Ammon's horn (tissue), 1 donor: ENCODE measurements at regions not wholly inside any gene's neighbourhood (a gene's known extent, or its start where the extent isn't known, plus 50 kb on each side); places are given as distances from the start of the nearest gene placed in this dataset.
A peak's percentile ranks its signal among the peaks of the same experiment; 100 is the strongest.
"Not testable (repeated sequence)": the region's sequence is repeated elsewhere in the genome, so short reads cannot be mapped to it uniquely, and the experiment has no call there.

Experiments
- DNase-seq: peaks from one replicate; pipeline ENCODE4 v3.0.0-alpha.2; 2016; ENCODE audit warnings: low spot score

DNA sequence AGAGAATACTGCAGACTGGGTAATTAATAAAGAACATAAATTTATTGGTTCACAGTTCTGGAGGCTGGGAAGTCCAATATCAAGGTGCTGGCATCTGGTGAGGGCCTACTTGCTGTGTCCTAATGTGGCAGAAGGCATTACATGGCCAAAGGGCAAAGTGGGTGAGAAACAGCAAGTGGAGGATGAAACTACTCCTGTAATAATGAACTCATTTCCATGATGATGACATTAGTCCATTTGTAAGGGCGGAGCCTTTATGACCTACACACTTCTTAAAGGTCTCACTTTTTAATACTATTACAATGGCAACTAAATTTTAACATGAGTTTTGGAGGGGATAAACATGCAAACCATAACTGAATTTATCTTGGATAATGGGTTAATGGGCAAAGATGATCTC lies 139.6 kb upstream of the SGO1 start:
- no peak for DNase-seq

DNA sequence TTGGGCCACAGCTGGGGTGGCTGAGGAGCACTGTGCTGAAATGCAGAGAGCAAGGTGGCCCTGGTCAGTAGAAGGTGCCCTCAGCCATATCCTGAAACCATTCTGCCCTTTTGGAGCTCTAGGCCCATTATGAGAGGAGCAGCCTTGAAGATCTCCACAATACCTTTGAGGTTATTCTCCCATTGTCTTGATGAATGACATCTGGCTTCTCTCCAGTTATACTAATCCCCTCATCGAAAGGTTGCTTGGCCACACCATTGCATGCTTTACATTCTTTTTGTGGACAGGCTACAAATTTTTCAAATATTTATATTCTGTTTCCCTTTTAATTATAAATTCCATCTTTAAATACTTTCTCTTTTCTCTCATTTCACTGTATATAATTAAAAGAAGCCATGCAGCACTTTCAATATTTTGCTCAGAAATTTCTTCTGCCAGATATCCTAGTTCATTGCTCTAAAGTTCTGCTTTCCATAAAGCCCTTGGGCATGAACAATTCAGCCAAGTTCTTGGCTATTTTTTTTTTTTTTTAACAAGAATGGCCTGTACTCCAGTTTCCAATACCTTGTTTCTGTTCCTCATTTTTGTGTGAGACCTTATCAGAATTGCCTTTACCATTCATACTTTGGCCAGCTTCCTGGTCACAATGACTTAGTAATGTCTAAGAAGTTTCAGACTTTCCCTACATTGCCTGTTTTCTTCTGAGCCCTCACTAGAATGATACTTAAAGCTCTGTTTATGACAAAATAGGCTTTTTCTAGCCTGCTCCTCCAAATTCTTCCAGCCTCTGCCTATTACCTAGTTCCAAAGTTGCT lies 138.9 kb upstream of the SGO1 start:
- no peak for DNase-seq

DNA sequence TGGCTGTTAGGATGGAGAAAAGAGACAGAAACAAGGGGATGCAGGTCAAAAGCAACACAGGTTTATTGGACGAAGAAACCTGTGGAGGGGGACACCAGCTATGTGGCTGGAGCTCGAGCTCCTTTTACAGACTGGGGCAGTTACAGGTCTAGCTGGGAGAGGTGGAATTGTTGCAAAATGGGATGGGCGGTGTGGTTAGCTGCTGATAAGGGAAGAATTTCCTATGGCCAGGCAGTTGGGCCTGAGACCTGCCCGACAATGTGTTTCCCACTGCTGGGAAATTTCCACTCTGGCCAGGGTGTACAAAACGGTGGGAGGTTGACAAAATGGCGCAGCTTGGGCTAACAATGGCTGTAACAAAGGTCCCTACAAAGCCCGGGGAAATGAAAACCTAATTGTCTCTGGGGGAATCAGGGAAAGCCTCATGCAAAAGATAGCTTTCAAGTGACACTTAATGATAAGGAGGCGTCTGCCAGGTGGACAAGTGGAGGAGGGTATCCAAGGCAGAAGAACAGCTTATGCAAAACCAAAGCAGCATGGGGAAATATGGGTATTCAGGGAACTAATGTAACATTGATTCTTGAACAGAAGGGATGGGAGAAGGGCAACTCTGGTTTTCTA lies 137.4 kb upstream of the SGO1 start:
- DNase-seq = no peak

DNA sequence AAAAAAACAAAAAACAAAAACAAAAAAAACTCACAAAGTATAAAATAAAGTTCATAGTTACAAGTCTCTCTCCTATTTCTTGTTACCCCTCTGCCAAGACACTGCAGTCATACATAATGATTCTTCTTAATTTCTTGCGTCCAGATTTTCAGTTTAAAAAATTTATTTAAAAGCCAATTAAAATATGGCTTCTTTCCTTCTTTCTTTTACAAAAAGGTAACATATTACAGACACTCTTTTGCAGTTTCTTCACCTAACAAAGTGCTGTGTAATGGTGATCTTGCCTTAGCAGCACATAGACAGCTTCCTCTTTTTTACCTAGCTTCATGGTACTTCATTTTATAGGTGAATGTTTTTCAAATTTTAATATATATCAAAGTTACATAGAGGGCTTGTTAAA lies 136.1 kb upstream of the SGO1 start:
- DNase-seq = no peak

DNA sequence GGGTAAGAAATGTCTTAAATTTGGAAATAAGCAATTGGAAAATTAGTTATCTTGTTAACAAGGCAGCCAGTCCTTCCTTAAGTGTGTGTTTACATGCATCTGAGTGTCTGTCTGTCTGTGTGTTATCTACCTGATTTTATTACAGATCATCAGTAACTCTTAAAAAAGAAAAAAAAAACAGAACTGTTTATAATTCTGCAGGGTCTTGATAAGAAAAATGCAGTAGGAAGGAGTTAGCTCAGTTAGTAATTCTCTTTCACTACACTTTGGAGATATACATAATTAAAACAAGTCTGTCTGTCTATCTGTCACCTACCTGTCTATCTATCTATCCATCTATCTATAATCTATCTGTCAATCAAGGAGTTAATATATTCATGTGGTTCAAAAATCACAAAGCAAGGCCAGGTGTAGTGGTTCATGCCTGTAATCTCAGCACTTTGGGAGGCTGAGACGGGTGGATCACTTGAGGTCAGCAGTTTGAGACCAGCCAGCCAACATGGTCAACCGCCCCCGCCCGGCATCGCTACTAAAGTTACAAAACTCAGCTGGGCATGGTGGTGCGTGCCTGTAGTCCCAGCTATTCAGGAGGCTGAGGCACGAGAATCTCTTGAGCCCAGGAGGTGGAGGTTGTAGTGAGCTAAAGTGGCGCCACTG lies 135.5 kb upstream of the SGO1 start:
- DNase-seq = no peak

DNA sequence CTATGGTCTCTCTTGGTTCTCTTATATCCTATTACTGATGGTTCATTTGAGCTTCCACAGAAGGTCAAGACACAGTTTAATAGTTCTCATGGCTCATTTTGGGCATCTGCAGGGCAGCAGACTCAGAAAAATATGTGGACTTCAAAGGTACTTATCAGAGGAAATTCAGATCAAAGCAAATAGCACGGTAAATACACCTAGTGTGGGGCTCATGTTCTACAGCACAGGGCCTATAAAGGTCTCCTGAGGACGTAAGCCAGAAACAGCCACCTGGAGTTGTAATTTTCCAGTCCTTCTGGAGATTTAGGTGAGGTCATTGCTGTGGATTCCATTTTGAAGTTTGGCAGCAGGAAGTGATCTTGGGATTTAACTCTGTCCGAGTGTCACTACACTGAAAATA lies 134.5 kb upstream of the SGO1 start:
- no peak for DNase-seq

DNA sequence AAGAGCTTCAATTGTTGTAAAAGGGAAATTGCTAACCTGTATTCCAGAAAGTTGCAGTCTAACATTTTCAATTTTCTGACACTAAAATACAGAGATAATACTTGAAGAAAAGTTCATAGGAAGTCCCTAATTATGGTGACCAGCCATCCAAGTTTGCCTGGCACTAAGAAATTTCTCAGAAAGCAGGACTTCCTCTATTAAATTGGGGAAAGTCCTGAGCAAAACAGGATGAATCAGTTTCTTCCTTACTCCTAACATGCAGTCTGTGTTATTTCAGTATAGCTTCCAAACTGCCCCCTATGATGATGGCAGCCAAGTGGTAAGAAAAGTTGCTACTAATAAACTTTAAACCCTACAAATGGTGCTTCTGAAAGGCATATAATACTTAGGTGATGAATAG lies 133.5 kb upstream of the SGO1 start:
- no peak for DNase-seq

DNA sequence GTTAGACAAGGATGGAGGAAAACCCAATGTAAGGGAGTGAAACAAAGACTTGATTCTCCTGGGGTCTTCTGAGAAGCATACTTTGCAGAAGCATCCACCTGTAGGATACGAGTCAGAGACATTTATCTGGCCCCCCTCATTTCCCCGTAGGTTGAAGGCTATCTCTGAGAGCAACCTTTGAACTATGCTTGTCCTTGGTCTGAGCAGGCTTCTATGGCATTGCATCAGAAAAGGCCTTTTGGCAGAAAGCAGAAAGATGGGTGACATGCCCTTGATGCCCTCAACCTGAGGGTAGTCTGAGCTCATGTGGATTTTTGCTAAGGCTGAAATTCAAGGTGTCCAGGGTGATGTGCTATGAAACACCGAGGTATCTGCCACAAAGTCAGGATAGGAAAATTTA lies 131.6 kb upstream of the SGO1 start:
- no peak for DNase-seq

DNA sequence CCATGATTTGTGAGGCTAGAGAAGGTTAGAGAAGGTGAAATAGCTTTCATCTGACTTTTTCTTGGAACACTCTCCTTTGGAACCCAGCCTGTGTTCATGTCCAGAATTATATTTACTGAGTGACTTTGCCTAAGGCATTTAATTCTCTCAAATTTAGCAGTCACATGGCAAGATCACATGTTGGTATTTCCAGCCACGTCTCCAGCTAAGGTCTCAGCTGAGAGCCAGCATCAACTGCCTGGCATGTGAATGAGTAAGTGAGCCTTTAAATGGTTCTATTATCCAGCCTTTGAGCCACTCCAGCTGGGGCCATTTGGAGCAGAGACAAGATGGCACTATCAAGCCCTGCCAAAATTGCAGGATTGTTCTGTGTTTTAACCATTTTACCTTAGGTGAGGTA lies 130.2 kb upstream of the SGO1 start:
- DNase-seq = peak; percentile 18

DNA sequence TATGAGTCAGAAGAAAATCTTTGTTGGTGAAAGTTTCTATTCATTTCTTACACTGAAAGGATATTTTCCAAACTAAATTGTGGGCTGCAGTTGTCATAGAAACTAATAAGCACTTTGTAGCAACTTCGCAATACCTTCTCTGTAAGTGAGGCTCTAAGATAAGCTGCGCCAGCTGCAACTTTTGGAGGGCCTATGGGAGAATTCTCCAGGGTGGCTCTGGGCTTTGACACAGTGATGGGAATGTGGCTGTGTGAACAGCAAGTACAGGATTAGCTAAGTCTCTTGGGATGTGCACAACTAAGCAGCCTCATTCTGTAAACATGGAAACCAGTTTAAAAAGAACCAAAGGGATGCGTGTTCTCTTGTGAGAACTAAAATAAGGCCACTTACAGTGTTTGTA lies 124.6 kb upstream of the SGO1 start:
- no peak for DNase-seq

DNA sequence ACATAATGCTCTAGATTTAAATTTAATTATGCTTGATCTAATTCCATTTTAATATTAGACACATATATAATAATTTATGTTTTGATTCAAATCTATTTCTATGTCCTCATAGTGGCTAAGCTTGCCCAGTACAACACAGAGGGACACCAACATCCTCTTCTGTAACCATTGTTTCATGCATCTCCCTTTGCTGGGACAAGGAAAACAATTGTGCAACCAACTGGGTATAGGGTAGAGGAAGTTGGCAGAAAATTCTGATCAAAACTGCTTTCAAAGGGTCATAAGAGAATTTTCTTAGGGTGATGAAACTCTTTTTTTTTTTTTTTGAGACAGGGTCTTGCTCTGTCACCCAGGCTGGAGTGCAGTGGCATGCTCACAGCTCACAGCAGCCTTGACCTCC lies 121.4 kb upstream of the SGO1 start:
- no peak for DNase-seq

DNA sequence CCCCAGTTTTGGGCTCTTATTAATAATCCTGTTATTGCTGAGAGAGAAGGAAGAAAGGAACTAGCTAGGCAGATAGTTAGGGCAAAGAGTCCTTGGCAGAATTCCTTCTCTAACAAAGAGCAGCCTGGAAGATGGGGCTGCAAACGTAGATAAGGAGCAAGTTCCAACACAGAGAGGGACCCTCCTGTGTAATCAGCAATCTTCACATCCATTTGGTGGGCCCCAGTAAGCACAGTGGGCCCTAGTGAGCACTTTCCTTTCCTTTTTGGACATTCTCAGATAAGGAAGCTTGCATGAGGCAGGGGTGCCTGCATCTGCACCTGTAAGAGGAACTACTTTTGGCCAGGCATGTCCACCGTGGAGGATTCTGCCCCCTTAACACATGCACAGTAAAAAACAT lies 119.6 kb upstream of the SGO1 start:
- DNase-seq = no peak

DNA sequence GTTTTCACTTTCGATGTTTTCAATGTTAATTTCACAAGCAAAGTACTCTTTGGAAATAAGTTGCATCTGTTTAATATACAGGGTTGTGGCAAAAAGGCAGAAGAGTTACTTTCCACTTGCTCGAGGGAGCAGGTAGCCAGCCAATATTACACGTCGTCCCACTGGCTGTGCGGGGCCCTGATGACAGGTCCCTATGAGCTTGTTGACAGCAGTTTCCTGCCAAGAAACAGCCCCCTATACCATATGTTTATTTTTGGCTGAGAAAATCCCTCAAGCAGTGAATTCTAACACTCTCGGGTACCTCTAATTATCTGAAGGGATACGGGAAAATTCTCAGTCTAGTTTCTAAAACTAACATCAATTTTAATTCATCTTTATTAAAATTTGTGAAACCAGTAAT lies 116.8 kb upstream of the SGO1 start:
- no peak for DNase-seq

DNA sequence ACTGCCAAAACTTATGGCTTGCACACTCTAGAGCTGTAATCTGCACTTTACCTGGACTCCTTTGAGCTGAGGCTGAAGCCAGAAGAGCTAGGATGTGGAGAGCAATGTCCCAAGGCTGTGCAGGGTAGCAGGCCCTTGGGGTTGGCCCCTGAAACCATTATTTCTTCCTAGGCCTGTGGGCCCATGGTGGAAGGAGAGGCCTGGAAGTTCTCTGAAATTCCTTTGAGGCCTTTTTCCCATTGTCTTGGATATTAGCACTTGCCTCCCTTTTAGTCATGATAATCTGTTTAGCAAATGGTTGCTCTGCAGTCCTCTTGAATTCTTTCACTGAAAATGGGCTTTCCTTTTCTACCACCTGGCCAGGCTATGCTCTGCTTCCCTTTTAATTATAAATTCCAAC lies 102.0 kb upstream of the SGO1 start:
- DNase-seq = no peak

DNA sequence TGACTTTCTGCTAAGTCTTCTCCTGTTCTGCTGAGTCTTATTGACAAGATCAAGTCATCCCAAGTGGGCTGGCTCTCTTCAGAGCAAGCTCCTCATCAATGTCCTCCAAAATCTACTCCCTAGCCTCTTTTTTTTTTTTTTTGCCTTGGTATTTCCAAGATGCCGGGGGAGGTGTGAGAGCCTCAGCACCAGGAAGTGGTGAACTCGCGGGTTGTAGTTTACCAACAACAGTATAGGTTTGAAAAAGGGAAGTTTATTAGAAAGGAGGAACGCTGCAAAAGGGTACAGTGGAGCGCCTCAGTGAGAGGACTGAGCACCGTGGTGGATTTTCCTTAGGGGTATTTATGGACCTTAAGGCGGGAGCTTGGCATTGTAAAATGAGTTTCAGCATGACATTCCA lies 94.3 kb upstream of the SGO1 start:
- no peak for DNase-seq

DNA sequence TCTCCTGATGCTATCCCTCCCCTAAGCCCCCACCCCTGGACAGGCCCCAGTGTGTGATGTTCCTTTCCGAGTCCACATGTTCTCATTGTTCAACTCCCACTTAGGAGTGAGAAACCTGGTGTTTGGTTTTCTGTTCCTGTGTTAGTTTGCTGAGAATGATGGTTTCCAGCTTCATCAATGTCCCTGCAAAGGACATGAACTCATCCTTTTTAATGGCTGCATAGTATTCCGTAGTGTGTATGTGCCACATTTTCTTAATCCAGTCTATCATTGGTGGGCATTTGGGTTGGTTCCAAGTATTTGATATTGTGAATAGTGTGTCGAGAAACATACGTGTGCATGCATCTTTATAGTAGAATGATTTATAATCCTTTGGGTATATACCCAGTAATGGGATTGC lies 80.0 kb upstream of the SGO1 start:
- DNase-seq = not testable (repeated sequence)

DNA sequence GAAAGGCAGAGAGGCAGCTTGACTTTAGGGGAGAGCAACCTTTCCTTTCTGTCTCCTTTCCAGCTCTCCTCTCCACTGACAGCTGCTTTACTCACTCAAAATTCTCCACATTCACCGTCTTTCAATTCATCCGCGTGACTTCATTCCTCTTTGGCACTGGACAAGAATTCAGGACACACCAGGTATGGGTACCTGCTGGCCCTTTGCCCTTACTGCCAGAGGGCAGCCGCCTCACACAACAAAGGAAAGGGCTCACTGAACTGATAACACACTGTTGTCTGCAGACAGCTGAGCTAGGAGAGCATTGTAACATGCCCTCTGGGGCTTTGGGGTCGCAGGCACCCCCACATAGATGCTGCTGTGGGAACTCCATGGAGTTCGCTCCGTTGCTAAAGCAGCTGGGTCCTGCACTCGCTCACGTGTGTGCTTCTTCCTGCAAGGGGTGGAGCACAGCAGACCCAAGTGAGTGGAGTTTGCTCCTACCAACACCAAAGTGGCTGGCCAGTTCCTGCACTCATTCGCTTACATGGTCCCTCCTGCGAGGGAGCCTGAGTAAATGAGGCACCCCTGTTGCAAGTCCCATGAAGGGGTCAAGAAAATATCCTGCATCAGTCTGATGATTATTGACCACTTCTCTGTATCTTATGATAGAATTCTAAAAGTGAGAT lies 79.0 kb upstream of the SGO1 start:
- DNase-seq = no peak

DNA sequence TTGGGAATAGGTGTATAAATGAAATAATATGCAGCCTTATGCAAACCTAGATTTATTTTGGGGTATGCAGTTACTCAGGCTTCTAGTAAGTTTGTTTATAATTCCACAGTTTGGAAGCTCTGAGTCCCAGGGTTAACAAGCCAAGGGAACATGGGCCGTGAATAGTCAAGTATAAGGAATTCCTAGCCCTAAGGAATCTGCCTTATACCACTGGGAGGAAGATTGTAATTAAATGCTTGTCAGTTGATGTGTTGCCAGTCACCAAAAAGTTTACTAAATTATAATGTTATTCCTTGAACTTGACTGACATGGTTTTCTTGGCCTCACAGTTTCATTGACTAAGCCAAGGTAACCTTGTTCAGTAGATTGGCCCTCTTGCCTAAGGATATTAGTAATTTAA lies 72.4 kb upstream of the SGO1 start:
- DNase-seq = no peak

DNA sequence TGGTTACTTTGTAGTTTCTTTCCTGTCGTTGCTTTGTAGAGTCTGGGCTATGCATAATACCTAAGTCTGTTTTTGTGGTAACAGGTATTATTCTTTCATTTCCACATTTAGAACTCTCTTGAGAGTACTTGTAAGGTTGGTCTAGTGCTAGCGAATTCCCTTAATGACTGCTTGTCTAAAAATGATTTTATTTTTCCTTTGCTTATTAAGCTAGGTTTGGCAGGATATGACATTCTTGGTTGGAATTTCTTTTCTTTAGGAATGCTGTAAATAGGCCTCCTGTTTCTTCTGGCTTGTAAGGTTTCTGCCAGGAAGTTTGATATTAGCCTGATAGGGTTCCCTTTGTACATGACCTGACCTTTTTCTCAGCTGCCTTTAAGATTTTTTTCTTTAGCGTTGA lies 70.1 kb upstream of the SGO1 start:
- DNase-seq = no peak

DNA sequence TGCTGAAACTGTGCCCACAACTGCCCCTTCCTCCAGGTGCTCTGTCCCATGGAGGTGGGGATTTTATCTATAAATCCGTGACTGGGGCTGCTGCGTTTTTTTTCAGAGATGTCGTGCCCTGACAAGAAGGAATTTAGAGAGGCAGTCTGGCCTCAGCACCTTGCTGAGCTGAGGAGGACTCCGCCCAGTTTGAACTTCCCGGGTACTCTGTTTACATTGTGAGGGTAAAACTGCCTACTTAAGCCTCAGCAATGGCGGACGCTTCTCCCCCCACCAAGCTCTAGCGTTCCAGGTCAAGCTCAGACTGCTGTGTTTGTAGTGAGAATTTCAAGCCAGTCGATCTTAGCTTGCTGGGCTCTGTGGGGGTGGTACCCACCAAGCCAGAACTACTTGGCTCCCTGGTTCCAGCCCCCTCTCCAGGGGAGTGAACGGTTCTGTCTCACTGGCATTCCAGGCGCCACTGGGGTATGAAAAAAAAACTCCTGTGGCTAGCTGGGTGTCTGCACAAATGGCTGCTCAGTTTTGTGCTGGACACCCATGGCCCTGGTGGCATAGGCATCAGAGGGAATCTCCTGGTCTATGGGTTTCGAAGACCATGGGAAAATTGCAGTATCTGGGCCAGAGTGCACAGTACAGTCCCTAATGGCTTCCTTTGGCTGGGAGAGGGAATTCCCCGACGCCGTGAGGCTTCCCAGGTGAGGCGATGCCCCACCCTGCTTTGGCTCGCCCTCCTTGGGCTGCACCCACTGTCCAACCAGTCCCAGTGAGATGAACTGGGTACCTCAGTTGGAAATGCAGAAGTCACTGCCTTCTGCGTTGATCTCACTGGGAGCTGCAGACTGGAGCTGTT lies 68.5 kb upstream of the SGO1 start:
- DNase-seq = no peak

DNA sequence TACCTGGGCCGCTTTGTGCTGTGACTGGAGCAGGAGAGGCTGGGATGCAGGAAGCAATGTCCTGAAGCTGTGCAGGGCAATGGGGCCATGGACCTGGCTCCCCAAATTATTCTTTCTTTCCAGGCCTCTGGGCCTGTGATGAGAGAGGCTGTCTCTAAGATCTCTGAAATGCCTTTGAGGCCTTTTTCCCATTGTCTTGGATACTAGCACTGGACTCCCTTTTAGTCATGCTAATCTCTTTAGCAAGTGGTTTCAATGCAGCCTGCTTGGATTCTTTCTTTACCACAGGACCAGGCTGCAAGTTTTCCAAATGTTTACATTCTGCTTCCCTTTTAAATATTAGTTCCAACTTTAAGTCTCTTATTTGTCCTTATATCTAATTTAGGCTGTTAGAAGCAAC lies 64.8 kb upstream of the SGO1 start:
- DNase-seq = no peak

DNA sequence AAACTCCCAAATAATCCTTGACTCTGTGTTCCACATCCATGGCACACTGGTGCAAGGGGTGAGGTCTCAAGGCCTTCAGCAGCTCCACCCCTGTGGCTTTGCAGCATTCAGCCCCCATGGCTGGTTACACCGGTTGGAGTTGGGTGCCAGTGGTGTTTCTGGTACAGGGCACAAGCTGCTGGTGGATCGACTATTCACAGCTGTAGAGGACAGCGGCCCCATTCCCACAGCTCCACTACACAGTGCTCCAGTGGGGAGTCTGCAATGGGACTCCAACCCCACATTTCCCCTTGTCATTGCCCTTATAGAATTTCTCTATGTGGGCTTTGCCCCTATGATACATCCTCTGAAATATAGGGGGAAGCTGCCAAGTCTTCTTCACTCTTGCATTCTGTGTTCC lies 64.3 kb upstream of the SGO1 start:
- no peak for DNase-seq
